A673 (cell line): ENCODE measurements at regions not wholly inside any gene's neighbourhood (a gene's known extent, or its start where the extent isn't known, plus 50 kb on each side); places are given as distances from the start of the nearest gene placed in this dataset.
"Not testable (repeated sequence)": the region's sequence is repeated elsewhere in the genome, so short reads cannot be mapped to it uniquely, and the experiment has no call there.

ENCODE experiments used
- EZH2 ChIP-seq: fragments of 200-600 bp; sonication (generic); IDR thresholded peaks from 2 replicates; pipeline ENCODE4 v1.6.1; 2017; ENCODE audit warnings: borderline replicate concordance, low read depth, mild to moderate bottlenecking, mixed read lengths, antibody characterized with exemption, low read length; ENCODE audit not compliant: poor library complexity, severe bottlenecking
- TF ChIP-seq, protein P1 (sequence below): fragments of 300-800, 200-600 bp; sonication (generic); conservative IDR thresholded peaks from 2 replicates; pipeline ENCODE4 v1.5.1; 2017; ENCODE audit warnings: low read depth, mild to moderate bottlenecking, antibody characterized with exemption, low read length, moderate library complexity, mixed read lengths

DNA sequence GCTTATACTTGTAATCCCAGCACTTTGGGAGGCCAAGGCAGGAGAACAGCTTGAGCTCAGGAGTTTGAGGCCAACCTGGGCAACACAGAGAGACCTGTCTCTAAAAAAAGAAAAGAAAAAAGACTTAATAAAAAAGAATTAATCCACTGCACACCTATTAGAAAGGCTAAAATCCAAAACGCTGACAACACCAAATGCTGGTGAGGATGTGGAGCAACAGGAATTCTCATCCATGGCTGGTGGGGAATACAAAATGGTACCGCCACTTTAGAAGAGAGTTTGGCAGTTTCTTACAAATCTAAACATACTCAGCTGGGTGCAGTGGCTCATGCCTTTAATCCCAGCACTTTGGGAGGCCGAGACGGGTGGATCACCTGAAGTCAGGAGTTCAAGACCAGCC, 110.0 kb upstream of the NDUFV2 start:
- TF ChIP-seq, protein P1, sequence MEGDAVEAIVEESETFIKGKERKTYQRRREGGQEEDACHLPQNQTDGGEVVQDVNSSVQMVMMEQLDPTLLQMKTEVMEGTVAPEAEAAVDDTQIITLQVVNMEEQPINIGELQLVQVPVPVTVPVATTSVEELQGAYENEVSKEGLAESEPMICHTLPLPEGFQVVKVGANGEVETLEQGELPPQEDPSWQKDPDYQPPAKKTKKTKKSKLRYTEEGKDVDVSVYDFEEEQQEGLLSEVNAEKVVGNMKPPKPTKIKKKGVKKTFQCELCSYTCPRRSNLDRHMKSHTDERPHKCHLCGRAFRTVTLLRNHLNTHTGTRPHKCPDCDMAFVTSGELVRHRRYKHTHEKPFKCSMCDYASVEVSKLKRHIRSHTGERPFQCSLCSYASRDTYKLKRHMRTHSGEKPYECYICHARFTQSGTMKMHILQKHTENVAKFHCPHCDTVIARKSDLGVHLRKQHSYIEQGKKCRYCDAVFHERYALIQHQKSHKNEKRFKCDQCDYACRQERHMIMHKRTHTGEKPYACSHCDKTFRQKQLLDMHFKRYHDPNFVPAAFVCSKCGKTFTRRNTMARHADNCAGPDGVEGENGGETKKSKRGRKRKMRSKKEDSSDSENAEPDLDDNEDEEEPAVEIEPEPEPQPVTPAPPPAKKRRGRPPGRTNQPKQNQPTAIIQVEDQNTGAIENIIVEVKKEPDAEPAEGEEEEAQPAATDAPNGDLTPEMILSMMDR, result not testable (repeated sequence)
- TF ChIP-seq EZH2, result not testable (repeated sequence)
